Brain microvascular endothelial cell (primary cell): ENCODE measurements at regions not wholly inside any gene's neighbourhood (a gene's known extent, or its start where the extent isn't known, plus 50 kb on each side); places are given as distances from the start of the nearest gene placed in this dataset.

Experiments used
- DNase-seq: peaks from one replicate; pipeline ENCODE4 v3.0.0-alpha.2; 2020
- H3K27ac ChIP-seq: fragments of 250-450 bp; sonication (Bioruptor Pico); 2 replicates; pipeline ENCODE4 v1.5.1; 2020; ENCODE audit warnings: mild to moderate bottlenecking, moderate library complexity
- H3K27me3 ChIP-seq: fragments of 250-450 bp; sonication (Bioruptor Pico); replicated peaks from 2 replicates; pipeline ENCODE4 v1.5.1; 2020; ENCODE audit warnings: mild to moderate bottlenecking
- H3K36me3 ChIP-seq: fragments of 250-450 bp; sonication (Bioruptor Pico); replicated peaks from 2 replicates; pipeline ENCODE4 v1.5.1; 2020; ENCODE audit warnings: mild to moderate bottlenecking
- H3K4me3 ChIP-seq: 2 replicates; pipeline ENCODE4 v1.5.1; 2011; ENCODE audit warnings: low read depth, mild to moderate bottlenecking, control low read depth, low read length, moderate library complexity
- in situ Hi-C: cut with HindIII; loops from 2 replicates; pipeline ENCODE4 v1.10.0; 2017; ENCODE audit warnings: low sequenced_read_pairs, low pct_ligation_motif_present
- TF ChIP-seq, protein P1 (sequence below): IDR thresholded peaks from 2 replicates; pipeline ENCODE4 v1.5.1; 2011; ENCODE audit warnings: low read depth, mild to moderate bottlenecking, moderate library complexity, low read length, control low read depth, inconsistent platforms; ENCODE audit errors: missing control alignments

DNA sequence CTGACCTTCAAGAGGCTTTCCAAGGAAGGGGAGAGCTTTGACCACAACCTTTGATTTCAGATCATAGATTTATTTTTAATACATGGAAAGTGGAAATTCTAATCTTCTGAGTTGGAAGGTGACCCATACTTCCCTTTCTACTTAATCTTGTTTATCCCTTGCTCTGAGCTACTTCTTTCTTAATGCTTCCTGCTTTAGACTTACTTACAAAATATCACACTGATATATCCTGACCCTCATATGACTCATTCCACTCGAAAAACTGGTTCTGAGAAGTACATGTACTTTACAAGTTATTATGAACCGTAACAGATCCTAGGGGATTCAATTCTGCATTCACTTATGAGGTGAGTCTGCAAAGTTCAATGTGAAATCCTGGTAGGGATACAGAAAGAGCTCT is 76.2 kb upstream of the IRS2 start:
- no peaks in the 10 kb centered on the region for H3K36me3 ChIP-seq
- TF ChIP-seq, protein P1, sequence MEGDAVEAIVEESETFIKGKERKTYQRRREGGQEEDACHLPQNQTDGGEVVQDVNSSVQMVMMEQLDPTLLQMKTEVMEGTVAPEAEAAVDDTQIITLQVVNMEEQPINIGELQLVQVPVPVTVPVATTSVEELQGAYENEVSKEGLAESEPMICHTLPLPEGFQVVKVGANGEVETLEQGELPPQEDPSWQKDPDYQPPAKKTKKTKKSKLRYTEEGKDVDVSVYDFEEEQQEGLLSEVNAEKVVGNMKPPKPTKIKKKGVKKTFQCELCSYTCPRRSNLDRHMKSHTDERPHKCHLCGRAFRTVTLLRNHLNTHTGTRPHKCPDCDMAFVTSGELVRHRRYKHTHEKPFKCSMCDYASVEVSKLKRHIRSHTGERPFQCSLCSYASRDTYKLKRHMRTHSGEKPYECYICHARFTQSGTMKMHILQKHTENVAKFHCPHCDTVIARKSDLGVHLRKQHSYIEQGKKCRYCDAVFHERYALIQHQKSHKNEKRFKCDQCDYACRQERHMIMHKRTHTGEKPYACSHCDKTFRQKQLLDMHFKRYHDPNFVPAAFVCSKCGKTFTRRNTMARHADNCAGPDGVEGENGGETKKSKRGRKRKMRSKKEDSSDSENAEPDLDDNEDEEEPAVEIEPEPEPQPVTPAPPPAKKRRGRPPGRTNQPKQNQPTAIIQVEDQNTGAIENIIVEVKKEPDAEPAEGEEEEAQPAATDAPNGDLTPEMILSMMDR: no peak
- no peaks in the 10 kb centered on the region for H3K27me3 ChIP-seq
- no peak overlapping the region for H3K27ac ChIP-seq
- in situ Hi-C loops: no loop called here
- no peak overlapping the region for H3K4me3 ChIP-seq
- DNase-seq: no peak

DNA sequence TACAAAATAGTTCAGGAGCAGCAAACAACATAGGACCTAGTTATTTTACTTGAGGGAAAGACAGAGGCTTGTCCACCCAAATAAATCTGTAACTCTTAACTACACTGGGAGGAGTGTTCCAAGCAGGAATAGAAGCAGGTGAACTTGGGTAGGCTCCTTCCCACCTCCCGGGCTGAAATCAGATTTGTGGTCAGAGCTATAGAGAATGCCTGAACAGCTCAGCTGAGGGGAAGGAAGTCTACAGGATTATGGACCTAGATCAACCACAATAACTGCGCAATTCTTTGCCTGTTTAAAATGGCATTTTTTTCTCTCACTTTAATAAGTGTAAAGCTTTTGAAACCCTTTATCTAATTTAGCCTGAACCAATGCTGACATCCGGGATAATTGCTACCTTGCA is 73.5 kb upstream of the IRS2 start:
- TF ChIP-seq, protein P1: no peak
- DNase-seq: no peak
- Histone ChIP-seq H3K36me3 (no peaks in the 10 kb centered on the region), H3K27ac (no peak overlapping the region), H3K4me3 (no peak overlapping the region), H3K27me3 (no peaks in the 10 kb centered on the region)
- in situ Hi-C loops: no loop called here

DNA sequence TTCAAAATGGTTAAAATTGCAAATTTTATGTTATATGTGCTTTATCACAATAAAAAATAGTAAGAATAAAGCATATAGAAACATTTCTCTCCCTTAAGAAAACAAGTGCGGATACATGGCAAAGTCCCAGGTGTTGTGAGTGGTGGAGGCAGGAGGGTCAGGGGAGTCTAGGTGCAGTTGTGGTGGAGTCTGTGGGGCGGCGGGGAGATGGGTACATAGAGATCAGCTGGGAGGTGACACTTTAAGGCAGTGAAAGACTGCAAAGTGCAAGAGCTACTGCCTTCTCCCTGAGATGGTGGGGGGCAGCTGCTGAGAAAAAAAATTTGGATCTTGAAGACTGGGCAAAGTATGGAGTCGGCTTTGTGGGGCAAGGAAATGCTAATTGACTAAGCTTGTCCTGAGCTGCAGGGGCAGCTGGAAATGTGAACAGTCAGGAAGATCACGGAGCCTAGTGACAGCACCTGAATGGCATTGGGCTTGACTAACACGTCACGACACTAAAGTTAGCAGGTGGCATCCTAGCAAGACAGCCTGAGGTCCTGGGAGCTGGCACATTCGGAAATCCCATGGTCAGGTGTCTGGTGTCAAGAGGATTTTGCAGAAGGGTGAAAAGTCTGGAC is 72.9 kb upstream of the IRS2 start:
- TF ChIP-seq, protein P1: no peak
- Histone ChIP-seq H3K27me3 (no peaks in the 10 kb centered on the region), H3K27ac (no peak overlapping the region), H3K4me3 (no peak overlapping the region), H3K36me3 (no peaks in the 10 kb centered on the region)
- in situ Hi-C loops: no loop called here
- no peak for DNase-seq

DNA sequence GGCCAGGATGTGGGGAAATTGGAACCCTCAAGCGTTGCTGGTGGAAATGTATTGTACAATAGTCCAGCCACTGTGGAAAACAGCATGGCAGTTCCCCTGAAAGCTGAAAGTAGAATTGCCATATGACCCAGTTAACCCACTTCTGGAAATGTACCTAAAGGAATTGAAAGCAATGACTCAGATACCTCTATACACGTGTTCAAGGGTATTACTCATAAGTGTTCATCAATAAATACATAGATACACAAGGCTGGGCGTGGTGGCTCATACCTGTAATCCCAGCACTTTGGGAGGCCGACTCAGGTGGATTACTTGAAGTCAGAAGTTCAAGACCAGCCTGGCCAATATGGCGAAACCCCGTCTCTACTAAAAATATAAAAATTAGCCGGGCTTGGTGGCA is 71.9 kb upstream of the IRS2 start:
- no peaks in the 10 kb centered on the region for H3K36me3 ChIP-seq
- TF ChIP-seq, protein P1: no peak
- H3K27me3 ChIP-seq: no peaks in the 10 kb centered on the region
- in situ Hi-C loops: no loop called here
- DNase-seq: no peak
- no peak overlapping the region for H3K4me3 ChIP-seq
- no peak overlapping the region for H3K27ac ChIP-seq

DNA sequence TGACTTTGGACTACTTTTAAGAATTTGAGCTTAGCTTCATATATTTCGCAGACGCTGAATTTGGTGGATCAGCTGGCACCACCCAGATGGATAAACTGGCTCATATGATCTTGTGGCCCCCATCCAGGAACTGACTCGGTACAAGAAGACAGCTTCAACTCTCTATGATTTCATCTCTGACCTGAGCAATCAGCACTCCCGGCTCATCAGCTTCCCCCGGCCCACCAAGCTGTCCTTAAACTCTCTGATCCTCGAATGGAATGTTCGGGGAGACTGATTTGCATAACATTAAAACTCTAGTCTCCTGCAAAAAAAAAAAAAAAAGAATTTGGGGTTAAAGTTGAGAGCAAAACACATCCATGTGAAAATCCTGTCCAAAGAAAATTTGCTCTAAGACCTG is 71.4 kb upstream of the IRS2 start:
- TF ChIP-seq, protein P1: no peak
- no peaks in the 10 kb centered on the region for H3K36me3 ChIP-seq
- no peak overlapping the region for H3K4me3 ChIP-seq
- no peak for DNase-seq
- no peak overlapping the region for H3K27ac ChIP-seq
- in situ Hi-C loops: no loop called here
- H3K27me3 ChIP-seq: no peaks in the 10 kb centered on the region

DNA sequence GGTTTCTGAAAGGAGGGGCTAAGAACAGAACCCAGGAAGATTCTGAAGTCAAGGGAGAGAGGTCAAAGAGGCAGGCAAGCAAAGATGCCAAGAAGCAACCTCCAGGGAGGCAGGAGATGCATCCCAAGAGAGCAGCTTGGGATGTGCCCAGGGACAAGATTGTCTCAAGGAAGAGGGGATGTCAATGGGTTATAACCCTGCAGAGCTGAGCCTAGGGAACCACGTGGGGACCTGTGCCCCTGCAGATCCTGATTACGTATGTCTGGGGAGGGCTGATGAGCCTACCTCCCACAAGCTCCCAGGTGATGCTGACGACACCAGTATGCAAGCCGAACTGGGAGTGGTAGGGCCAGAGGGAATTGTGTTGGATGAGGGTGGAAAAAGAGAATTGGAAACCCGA is 70.9 kb upstream of the IRS2 start:
- H3K36me3 ChIP-seq: no peaks in the 10 kb centered on the region
- no peak for DNase-seq
- H3K27ac ChIP-seq: no peak overlapping the region
- in situ Hi-C loops: no loop called here
- H3K4me3 ChIP-seq: no peak overlapping the region
- H3K27me3 ChIP-seq: no peaks in the 10 kb centered on the region
- TF ChIP-seq, protein P1: no peak
